ENCODE measurements at regions not wholly inside any gene's neighbourhood (a gene's known extent, or its start where the extent isn't known, plus 50 kb on each side); places are given as distances from the start of the nearest gene placed in this dataset.

- H2AFZ ChIP-seq (ENCODE audit: low read depth, low read length, poor library complexity, severe bottlenecking), result no peak overlapping the region
- no peak overlapping the region for H3K4me3 ChIP-seq (replicated peaks in 1 of 2; ENCODE audit: low read depth in 1 of 2, low read length in 2 of 2)
- no peaks in the 10 kb centered on the region for H3K79me2 ChIP-seq (ENCODE audit: insufficient read depth, low read length)
- H3K27ac ChIP-seq (ENCODE audit: low read depth, low read length), result no peak overlapping the region
- no peak for TF ChIP-seq MAX (IDR thresholded peaks at IDR 0.05)
- TF ChIP-seq REST (IDR thresholded peaks at IDR 0.05; ENCODE audit: low read depth), result no peak
- TF ChIP-seq CBX3 (IDR thresholded peaks at IDR 0.05; ENCODE audit: low read depth), result no peak
- no peak for TF ChIP-seq ELF1 (IDR thresholded peaks at IDR 0.05; ENCODE audit: borderline replicate concordance, low read depth)
- no peak for TF ChIP-seq ATF3 (IDR thresholded peaks at IDR 0.05)
- no peak for TF ChIP-seq RAD21 (IDR thresholded peaks at IDR 0.05; ENCODE audit: low read depth)
- TF ChIP-seq SRF (IDR thresholded peaks at IDR 0.05; ENCODE audit: low read depth), result no peak
- no peak for TF ChIP-seq POLR2A (IDR thresholded peaks at IDR 0.05; ENCODE audit: borderline replicate concordance, extremely low read depth, insufficient read depth, insufficient read length)
- TF ChIP-seq ZFX (IDR thresholded peaks at IDR 0.05), result no peak
- no peak for TF ChIP-seq CEBPB (IDR thresholded peaks at IDR 0.05; ENCODE audit: low read depth)
- TF ChIP-seq TCF7L2 (IDR thresholded peaks at IDR 0.05; ENCODE audit: borderline replicate concordance, extremely low read depth, insufficient read depth, insufficient read length), result no peak
- TF ChIP-seq ZNF274 (IDR thresholded peaks at IDR 0.05; ENCODE audit: low read depth, low read length), result no peak
- no peak for TF ChIP-seq YY1 (IDR thresholded peaks at IDR 0.05; ENCODE audit: extremely low read depth, insufficient replicate concordance, low read depth, low read length)
- no peak for TF ChIP-seq SP1 (IDR thresholded peaks at IDR 0.05; ENCODE audit: low read depth)
- no peak for TF ChIP-seq POLR2AphosphoS5 (IDR thresholded peaks at IDR 0.05; ENCODE audit: low read depth, low read length)
- TF ChIP-seq SIN3A (IDR thresholded peaks at IDR 0.05; ENCODE audit: low read depth), result no peak
- no peak for TF ChIP-seq CTCF (IDR thresholded peaks at IDR 0.05 in 2 of 3, conservative IDR thresholded peaks at IDR 0.05 in 1 of 3; ENCODE audit: borderline replicate concordance in 1 of 3, insufficient read depth in 1 of 3, low read depth in 2 of 3, low read length in 2 of 3)
- no peak overlapping the region for H3K4me2 ChIP-seq (ENCODE audit: low read length)
- no peaks in the 10 kb centered on the region for H3K9me2 ChIP-seq (ENCODE audit: insufficient read depth)
- ATAC-seq, result no peak
- 0 out of 2 replicates have a peak, but pooled peaks cover 4% of the 10 kb centered on the region for H3K27me3 ChIP-seq (ENCODE audit: insufficient read depth, low read length)
- DNase-seq (ENCODE audit: low read depth, low spot score), result no peak
- ChIA-PET CTCF (no interaction called here), POLR2A (no interaction called here), RAD21 (ENCODE audit: low non-redundant PET in 1 of 2, low total read pairs in 2 of 2, uncharacterized antibody in 2 of 2, unreplicated experiment in 2 of 2) (no interaction called here)
- intact Hi-C loops (cut with micrococcal nuclease), result no loop called here
- no peaks in the 10 kb centered on the region for H3K4me1 ChIP-seq (ENCODE audit: control insufficient read depth in 1 of 2, insufficient read depth in 2 of 2, low read length in 2 of 2)
- H3K9ac ChIP-seq (ENCODE audit: low read length), result no peak overlapping the region
- BruUV-seq (replicated peaks), result no TSS peak
- H3K36me3 ChIP-seq (ENCODE audit: control insufficient read depth in 1 of 2, insufficient read depth in 2 of 2, low read length in 2 of 2), result no peaks in the 10 kb centered on the region
- no peaks in the 10 kb centered on the region for H3K9me3 ChIP-seq (ENCODE audit: control insufficient read depth in 1 of 2, insufficient read depth in 1 of 2, low read depth in 1 of 2, low read length in 2 of 2)
- H4K20me1 ChIP-seq (ENCODE audit: insufficient read depth), result no peaks in the 10 kb centered on the region
These were observed 390.6 kb downstream of the AASDHPPT start for GRCh38 chr11:106468086-106468485.
